ENCODE measurements at regions not wholly inside any gene's neighbourhood (a gene's known extent, or its start where the extent isn't known, plus 50 kb on each side); places are given as distances from the start of the nearest gene placed in this dataset.

- ChIA-PET POLR2A (no interaction called here), CTCF (no interaction called here), RAD21 (ENCODE audit: low non-redundant PET in 1 of 2, low total read pairs in 2 of 2, uncharacterized antibody in 2 of 2, unreplicated experiment in 2 of 2) (no interaction called here)
- Histone ChIP-seq H3K9me3 (ENCODE audit: control insufficient read depth in 1 of 2, insufficient read depth in 1 of 2, low read depth in 1 of 2, low read length in 2 of 2) (no peaks in the 10 kb centered on the region), H3K27me3 (ENCODE audit: insufficient read depth, low read length) (no peaks in the 10 kb centered on the region), H3K9ac (ENCODE audit: low read length) (no peak overlapping the region), H2AFZ (ENCODE audit: low read depth, low read length, poor library complexity, severe bottlenecking) (no peak overlapping the region), H3K4me1 (ENCODE audit: control insufficient read depth in 1 of 2, insufficient read depth in 2 of 2, low read length in 2 of 2) (no peaks in the 10 kb centered on the region), H4K20me1 (ENCODE audit: insufficient read depth) (no peaks in the 10 kb centered on the region), H3K4me2 (ENCODE audit: low read length) (no peak overlapping the region), H3K79me2 (ENCODE audit: insufficient read depth, low read length) (no peaks in the 10 kb centered on the region), H3K9me2 (ENCODE audit: insufficient read depth) (no peaks in the 10 kb centered on the region), H3K4me3 (replicated peaks in 1 of 2; ENCODE audit: low read depth in 1 of 2, low read length in 2 of 2) (no peak overlapping the region), H3K36me3 (ENCODE audit: control insufficient read depth in 1 of 2, insufficient read depth in 2 of 2, low read length in 2 of 2) (no peaks in the 10 kb centered on the region), H3K27ac (ENCODE audit: low read depth, low read length) (no peak overlapping the region)
- no TSS peak for BruUV-seq (replicated peaks)
- intact Hi-C loops (cut with micrococcal nuclease), result no loop called here
- DNase-seq (ENCODE audit: low read depth, low spot score), result no peak
- TF ChIP-seq RAD21 (IDR thresholded peaks at IDR 0.05; ENCODE audit: low read depth) (no peak), EZH2 (IDR thresholded peaks at IDR 0.05) (no peak)
- ATAC-seq, result no peak
Observed at GRCh38 chr2:12278217-12278750, 438.5 kb upstream of the TRIB2 start.

- no peaks in the 10 kb centered on the region for H4K20me1 ChIP-seq (ENCODE audit: insufficient read depth)
- H3K4me2 ChIP-seq (ENCODE audit: low read length), result no peak overlapping the region
- ChIA-PET RAD21 (ENCODE audit: low non-redundant PET in 1 of 2, low total read pairs in 2 of 2, uncharacterized antibody in 2 of 2, unreplicated experiment in 2 of 2) (no interaction called here), POLR2A (no interaction called here), CTCF (no interaction called here)
- no peaks in the 10 kb centered on the region for H3K9me2 ChIP-seq (ENCODE audit: insufficient read depth)
- no peaks in the 10 kb centered on the region for H3K9me3 ChIP-seq (ENCODE audit: control insufficient read depth in 1 of 2, insufficient read depth in 1 of 2, low read depth in 1 of 2, low read length in 2 of 2)
- no peak overlapping the region for H3K4me3 ChIP-seq (replicated peaks in 1 of 2; ENCODE audit: low read depth in 1 of 2, low read length in 2 of 2)
- DNase-seq (ENCODE audit: low read depth, low spot score), result no peak
- TF ChIP-seq ZFX (IDR thresholded peaks at IDR 0.05) (no peak), ZBTB33 (IDR thresholded peaks at IDR 0.05; ENCODE audit: extremely low read depth, insufficient replicate concordance, low read length) (no peak), POLR2A (IDR thresholded peaks at IDR 0.05; ENCODE audit: borderline replicate concordance, extremely low read depth, insufficient read depth, insufficient read length) (no peak), CEBPB (IDR thresholded peaks at IDR 0.05; ENCODE audit: low read depth) (no peak), REST (IDR thresholded peaks at IDR 0.05; ENCODE audit: low read depth) (no peak), MAX (IDR thresholded peaks at IDR 0.05) (no peak), CBX3 (IDR thresholded peaks at IDR 0.05; ENCODE audit: low read depth) (no peak), YY1 (IDR thresholded peaks at IDR 0.05; ENCODE audit: extremely low read depth, insufficient replicate concordance, low read depth, low read length) (no peak), ELF1 (IDR thresholded peaks at IDR 0.05; ENCODE audit: borderline replicate concordance, low read depth) (no peak), SP1 (IDR thresholded peaks at IDR 0.05; ENCODE audit: low read depth) (no peak), SIN3A (IDR thresholded peaks at IDR 0.05; ENCODE audit: low read depth) (no peak), EZH2 (IDR thresholded peaks at IDR 0.05) (no peak)
- intact Hi-C loops (cut with micrococcal nuclease), result no loop called here
- no peak overlapping the region for H3K27ac ChIP-seq (ENCODE audit: low read depth, low read length)
- no peaks in the 10 kb centered on the region for H3K4me1 ChIP-seq (ENCODE audit: control insufficient read depth in 1 of 2, insufficient read depth in 2 of 2, low read length in 2 of 2)
- H3K27me3 ChIP-seq (ENCODE audit: insufficient read depth, low read length), result no peaks in the 10 kb centered on the region
- no peak overlapping the region for H2AFZ ChIP-seq (ENCODE audit: low read depth, low read length, poor library complexity, severe bottlenecking)
- no peak for ATAC-seq
- H3K9ac ChIP-seq (ENCODE audit: low read length), result no peak overlapping the region
- H3K36me3 ChIP-seq (ENCODE audit: control insufficient read depth in 1 of 2, insufficient read depth in 2 of 2, low read length in 2 of 2), result no peaks in the 10 kb centered on the region
- no peaks in the 10 kb centered on the region for H3K79me2 ChIP-seq (ENCODE audit: insufficient read depth, low read length)
- BruUV-seq (replicated peaks), result no TSS peak
Observed at GRCh38 chr2:12282780-12283695, 433.7 kb upstream of the TRIB2 start.
